ENCODE measurements at regions not wholly inside any gene's neighbourhood (a gene's known extent, or its start where the extent isn't known, plus 50 kb on each side); places are given as distances from the start of the nearest gene placed in this dataset.

- no peak overlapping the region for H3K9ac ChIP-seq (ENCODE audit: low read length)
- no peak overlapping the region for H3K4me3 ChIP-seq (ENCODE audit: low read length)
- H3K79me2 ChIP-seq (replicated peaks; ENCODE audit: insufficient read depth, low read length), result no peaks in the 10 kb centered on the region
- no peaks in the 10 kb centered on the region for H3K9me2 ChIP-seq (ENCODE audit: insufficient read depth, low read length)
- H3K27ac ChIP-seq (ENCODE audit: low read length), result no peak overlapping the region
- no peaks in the 10 kb centered on the region for H3F3A ChIP-seq (ENCODE audit: insufficient read depth, low read length, poor library complexity, severe bottlenecking)
- H2AFZ ChIP-seq (ENCODE audit: low read depth, low read length), result no peak overlapping the region
- no peaks in the 10 kb centered on the region for H3K9me3 ChIP-seq (ENCODE audit: low read length)
- H3K4me2 ChIP-seq (ENCODE audit: low read length), result no peak overlapping the region
- no peaks in the 10 kb centered on the region for H3K36me3 ChIP-seq (ENCODE audit: insufficient read depth, low read length)
- no peaks in the 10 kb centered on the region for H3K27me3 ChIP-seq (ENCODE audit: insufficient read depth, low read depth, low read length)
- TF ChIP-seq TAF1 (IDR thresholded peaks at IDR 0.05; ENCODE audit: low read depth) (no peak), EP300 (conservative IDR thresholded peaks at IDR 0.05; ENCODE audit: poor library complexity, severe bottlenecking) (no peak), RAD21 (conservative IDR thresholded peaks at IDR 0.05) (no peak), EZH2 (IDR thresholded peaks at IDR 0.05; ENCODE audit: borderline replicate concordance, insufficient read depth, low read length, poor library complexity, severe bottlenecking) (no peak), POLR2AphosphoS5 (IDR thresholded peaks at IDR 0.05) (no peak), MXI1 (conservative IDR thresholded peaks at IDR 0.05; ENCODE audit: poor library complexity, severe bottlenecking) (no peak), CTCF (IDR thresholded peaks at IDR 0.05; ENCODE audit: poor library complexity, severe bottlenecking) (no peak), REST (IDR thresholded peaks at IDR 0.05; ENCODE audit: borderline replicate concordance) (no peak), SMC3 (conservative IDR thresholded peaks at IDR 0.05; ENCODE audit: poor library complexity) (no peak)
- no peaks in the 10 kb centered on the region for H4K20me1 ChIP-seq (ENCODE audit: insufficient read depth)
Observed at GRCh38 chr9:118647331-118647730, 721.9 kb downstream of the BRINP1 start.

- Histone ChIP-seq H3K36me3 (ENCODE audit: insufficient read depth, low read length) (no peaks in the 10 kb centered on the region), H3K79me2 (replicated peaks; ENCODE audit: insufficient read depth, low read length) (no peaks in the 10 kb centered on the region), H3K27me3 (ENCODE audit: insufficient read depth, low read depth, low read length) (no peaks in the 10 kb centered on the region), H3K4me2 (ENCODE audit: low read length) (no peak overlapping the region), H4K20me1 (ENCODE audit: insufficient read depth) (no peaks in the 10 kb centered on the region), H2AFZ (ENCODE audit: low read depth, low read length) (no peak overlapping the region), H3K9ac (ENCODE audit: low read length) (no peak overlapping the region), H3K9me2 (ENCODE audit: insufficient read depth, low read length) (no peaks in the 10 kb centered on the region), H3F3A (ENCODE audit: insufficient read depth, low read length, poor library complexity, severe bottlenecking) (no peaks in the 10 kb centered on the region), H3K4me3 (ENCODE audit: low read length) (no peak overlapping the region), H3K9me3 (ENCODE audit: low read length) (no peaks in the 10 kb centered on the region), H3K27ac (ENCODE audit: low read length) (no peak overlapping the region)
- no peak for TF ChIP-seq CTCF (IDR thresholded peaks at IDR 0.05; ENCODE audit: poor library complexity, severe bottlenecking)
- TF ChIP-seq REST (IDR thresholded peaks at IDR 0.05; ENCODE audit: borderline replicate concordance), result no peak
- TF ChIP-seq POLR2AphosphoS5 (IDR thresholded peaks at IDR 0.05), result no peak
- no peak for TF ChIP-seq TAF1 (IDR thresholded peaks at IDR 0.05; ENCODE audit: low read depth)
Observed at GRCh38 chr9:118650417-118650816, 718.8 kb downstream of the BRINP1 start.

Data from neural cell (in vitro differentiated cells).